Lower lobe of right lung (tissue), 2 donors: ENCODE measurements at regions not wholly inside any gene's neighbourhood (a gene's known extent, or its start where the extent isn't known, plus 50 kb on each side); places are given as distances from the start of the nearest gene placed in this dataset.

ENCODE experiments used
- ATAC-seq, 2 donors: fragments of 200-7000 bp; cut with Tn5 transposase; one replicate each; pipeline ENCODE4 v1.9.1; 2020 to 2022; ENCODE audit warnings: mild to moderate bottlenecking in 2 of 2, moderate library complexity in 2 of 2
- DNase-seq: peaks from one replicate; pipeline ENCODE4 v3.0.0-alpha.2; 2020
- H3K27ac ChIP-seq: fragments of 200-600 bp; one replicate; pipeline ENCODE4 v1.8.0; 2022
- H3K27me3 ChIP-seq: fragments of 200-600 bp; one replicate; pipeline ENCODE4 v1.8.0; 2022; ENCODE audit warnings: low read depth
- H3K36me3 ChIP-seq: fragments of 200-600 bp; one replicate; pipeline ENCODE4 v1.8.0; 2022; ENCODE audit warnings: mild to moderate bottlenecking
- H3K4me1 ChIP-seq: fragments of 200-600 bp; one replicate; pipeline ENCODE4 v1.8.0; 2022
- H3K4me3 ChIP-seq: fragments of 200-600 bp; one replicate; pipeline ENCODE4 v1.8.0; 2022; ENCODE audit warnings: mild to moderate bottlenecking
- H3K9me3 ChIP-seq: fragments of 200-600 bp; one replicate; pipeline ENCODE4 v1.8.0; 2022
- intact Hi-C: fragments of 100-400 bp; cut with DNase I; formaldehyde crosslinking; loops from one replicate; pipeline ENCODE4 v1.11.0; 2022
- TF ChIP-seq, protein P1 (sequence below): fragments of 200-600 bp; IDR thresholded peaks from one replicate; pipeline ENCODE4 v1.8.0; 2022; ENCODE audit warnings: antibody characterized with exemption, mild to moderate bottlenecking
- donor health status: DM: no; HTN: yes; CAD: no; lungs with severe emphysema.

DNA sequence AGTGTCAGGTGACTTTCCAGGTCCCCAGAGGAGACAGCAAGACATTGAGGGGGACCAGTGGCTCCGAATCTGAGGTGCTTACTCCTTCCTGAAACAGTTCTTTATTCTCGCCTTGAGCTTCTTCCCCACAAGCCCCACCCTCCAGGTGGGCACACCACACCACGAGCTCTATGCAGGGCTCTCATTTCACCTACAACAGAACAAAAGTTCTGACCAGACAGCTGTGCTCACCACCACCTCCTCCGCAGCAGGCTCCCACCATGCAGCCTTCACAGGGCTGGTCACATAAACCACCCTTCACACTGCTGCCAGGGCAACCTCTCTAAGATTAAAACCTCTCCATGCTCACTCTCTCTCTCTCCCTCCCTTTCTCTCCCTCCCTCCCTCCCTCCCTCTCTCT lies 384.5 kb upstream of the ARID1B start:
- Histone ChIP-seq H3K4me1 (no peaks in the 10 kb centered on the region), H3K27ac (no peak overlapping the region), H3K9me3 (no peaks in the 10 kb centered on the region), H3K36me3 (no peaks in the 10 kb centered on the region), H3K4me3 (no peak overlapping the region), H3K27me3 (no peaks in the 10 kb centered on the region)
- ATAC-seq (no peak), DNase-seq (no peak)
- intact Hi-C loops: no loop called here
- TF ChIP-seq, protein P1, sequence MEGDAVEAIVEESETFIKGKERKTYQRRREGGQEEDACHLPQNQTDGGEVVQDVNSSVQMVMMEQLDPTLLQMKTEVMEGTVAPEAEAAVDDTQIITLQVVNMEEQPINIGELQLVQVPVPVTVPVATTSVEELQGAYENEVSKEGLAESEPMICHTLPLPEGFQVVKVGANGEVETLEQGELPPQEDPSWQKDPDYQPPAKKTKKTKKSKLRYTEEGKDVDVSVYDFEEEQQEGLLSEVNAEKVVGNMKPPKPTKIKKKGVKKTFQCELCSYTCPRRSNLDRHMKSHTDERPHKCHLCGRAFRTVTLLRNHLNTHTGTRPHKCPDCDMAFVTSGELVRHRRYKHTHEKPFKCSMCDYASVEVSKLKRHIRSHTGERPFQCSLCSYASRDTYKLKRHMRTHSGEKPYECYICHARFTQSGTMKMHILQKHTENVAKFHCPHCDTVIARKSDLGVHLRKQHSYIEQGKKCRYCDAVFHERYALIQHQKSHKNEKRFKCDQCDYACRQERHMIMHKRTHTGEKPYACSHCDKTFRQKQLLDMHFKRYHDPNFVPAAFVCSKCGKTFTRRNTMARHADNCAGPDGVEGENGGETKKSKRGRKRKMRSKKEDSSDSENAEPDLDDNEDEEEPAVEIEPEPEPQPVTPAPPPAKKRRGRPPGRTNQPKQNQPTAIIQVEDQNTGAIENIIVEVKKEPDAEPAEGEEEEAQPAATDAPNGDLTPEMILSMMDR: no peak

DNA sequence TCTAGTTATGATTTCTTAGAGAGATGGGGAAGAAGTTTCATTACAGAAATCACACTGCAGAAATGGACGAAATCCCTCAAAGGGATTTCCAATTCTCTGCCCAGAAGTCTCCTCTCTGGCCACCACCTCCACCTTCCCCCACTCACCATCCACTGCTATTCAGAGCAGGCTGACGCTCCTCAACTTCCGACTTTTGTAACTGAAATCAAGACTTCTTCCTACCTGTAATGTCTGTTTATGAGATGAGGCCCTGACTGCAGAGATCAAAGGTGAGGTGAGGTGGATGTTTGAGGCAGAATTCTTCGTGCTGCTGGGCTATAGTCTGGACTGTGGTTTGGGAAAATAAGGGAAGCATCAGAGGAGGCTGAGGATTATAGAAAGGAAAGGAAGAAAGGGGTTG lies 385.2 kb upstream of the ARID1B start:
- Histone ChIP-seq H3K27me3 (no peaks in the 10 kb centered on the region), H3K36me3 (no peaks in the 10 kb centered on the region), H3K9me3 (no peaks in the 10 kb centered on the region), H3K27ac (no peak overlapping the region), H3K4me3 (no peak overlapping the region), H3K4me1 (no peaks in the 10 kb centered on the region)
- no peak for DNase-seq
- no peak for ATAC-seq
- TF ChIP-seq, protein P1: no peak
- intact Hi-C loops: no loop called here

DNA sequence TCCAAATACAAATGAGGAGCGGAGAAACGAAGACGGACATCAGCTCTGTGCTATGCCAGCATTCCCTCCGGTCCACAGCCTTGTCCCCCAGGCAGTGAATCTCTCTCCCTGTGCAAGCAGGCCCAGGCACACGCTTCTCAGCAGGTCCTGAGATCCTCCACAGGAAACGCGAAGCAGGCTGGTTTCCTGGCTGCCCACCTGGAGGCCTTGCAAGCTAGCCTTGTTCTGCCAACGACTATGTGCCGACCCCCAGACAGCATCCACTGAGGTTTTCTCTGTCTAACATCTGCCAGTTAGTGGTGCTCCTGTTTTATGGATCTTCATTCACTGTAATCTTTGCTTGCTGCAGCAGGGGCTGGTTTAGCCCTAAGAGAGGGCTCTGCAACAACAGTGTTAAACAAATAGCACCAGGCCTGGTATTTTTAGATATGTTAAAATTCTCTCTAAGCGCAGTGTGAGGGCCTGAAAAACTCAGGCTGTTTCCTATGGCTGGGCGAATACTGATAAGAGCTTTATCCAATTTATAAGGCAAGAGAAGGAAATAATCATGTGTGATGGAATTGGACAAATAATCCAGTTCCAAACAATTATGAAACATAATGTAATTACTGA lies 386.0 kb upstream of the ARID1B start:
- DNase-seq (no peak), ATAC-seq (no peak)
- intact Hi-C loops: no loop called here
- TF ChIP-seq, protein P1: no peak
- no peaks in the 10 kb centered on the region for H3K4me1 ChIP-seq
- no peaks in the 10 kb centered on the region for H3K27me3 ChIP-seq
- no peak overlapping the region for H3K4me3 ChIP-seq
- H3K9me3 ChIP-seq: no peaks in the 10 kb centered on the region
- no peaks in the 10 kb centered on the region for H3K36me3 ChIP-seq
- H3K27ac ChIP-seq: no peak overlapping the region

DNA sequence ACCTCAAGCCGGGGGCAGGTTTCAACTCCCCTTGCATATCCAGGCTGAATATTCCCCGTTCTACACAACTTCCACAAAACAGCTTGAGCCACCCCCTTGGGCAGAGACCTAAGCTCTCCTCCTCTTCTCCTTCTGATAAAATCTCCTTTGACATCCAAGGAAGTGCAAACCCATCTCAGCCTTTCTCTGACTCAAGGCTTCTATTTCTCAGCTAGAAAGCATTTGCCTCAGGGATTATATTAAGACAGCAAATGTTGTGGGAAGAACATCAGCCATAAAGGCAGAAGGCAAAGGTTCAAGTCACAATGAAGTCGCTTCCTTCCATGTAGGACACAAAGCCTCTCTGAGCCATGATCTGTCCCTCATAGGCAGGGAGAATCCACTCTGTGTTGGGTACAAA lies 386.6 kb upstream of the ARID1B start:
- ATAC-seq: no peak
- no peak overlapping the region for H3K27ac ChIP-seq

DNA sequence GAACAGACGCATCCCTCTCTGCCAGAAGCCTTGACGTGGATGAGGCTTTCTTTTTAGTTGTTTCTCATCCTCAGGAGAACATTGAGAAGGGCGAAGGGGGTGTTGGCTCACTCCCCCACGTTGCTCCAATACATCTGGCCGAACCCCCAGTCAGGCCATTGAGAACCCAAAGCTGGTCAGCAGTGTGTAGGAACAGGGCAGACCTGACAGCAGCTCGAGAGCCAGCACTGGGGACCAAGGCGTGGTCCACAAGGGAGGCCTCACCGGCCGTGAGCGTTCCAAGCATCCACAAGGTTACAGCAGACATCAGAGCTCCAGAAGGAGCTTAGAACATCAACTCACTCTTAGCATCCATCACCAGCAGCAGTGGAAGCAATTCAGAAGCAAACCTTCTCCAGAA lies 387.9 kb upstream of the ARID1B start:
- TF ChIP-seq, protein P1: no peak
- no peak overlapping the region for H3K27ac ChIP-seq
- no peaks in the 10 kb centered on the region for H3K9me3 ChIP-seq
- H3K4me1 ChIP-seq: no peaks in the 10 kb centered on the region
- DNase-seq (no peak), ATAC-seq (no peak)
- H3K27me3 ChIP-seq: no peaks in the 10 kb centered on the region
- intact Hi-C loops: no loop called here
- H3K36me3 ChIP-seq: no peaks in the 10 kb centered on the region
- H3K4me3 ChIP-seq: no peak overlapping the region

More for the DNA sequence above, 386.6 kb upstream of the ARID1B start:
- intact Hi-C loops: no loop called here
- no peaks in the 10 kb centered on the region for H3K4me1 ChIP-seq
- H3K9me3 ChIP-seq: no peaks in the 10 kb centered on the region
- no peaks in the 10 kb centered on the region for H3K27me3 ChIP-seq
- TF ChIP-seq, protein P1: no peak
- DNase-seq: no peak
- no peaks in the 10 kb centered on the region for H3K36me3 ChIP-seq
- no peak overlapping the region for H3K4me3 ChIP-seq
